Spleen (tissue), 11 donors: ENCODE measurements at regions not wholly inside any gene's neighbourhood (a gene's known extent, or its start where the extent isn't known, plus 50 kb on each side); places are given as distances from the start of the nearest gene placed in this dataset.

Experiments used
- DNase-seq: peaks from one replicate; pipeline ENCODE4 v3.0.0-alpha.2; 2020
- H3K27ac ChIP-seq, 8 donors: fragments of 200-600 bp; sonication (generic) in 7 of 8; 1 replicate in 4 of 8; 2 replicates in 4 of 8; pipeline versions ENCODE4 v1.5.0 to v1.8.0; 2016 to 2021; ENCODE audit warnings: inconsistent platforms in 4 of 8, mild to moderate bottlenecking in 4 of 8, moderate library complexity in 1 of 8
- H3K27me3 ChIP-seq, 7 donors: fragments of 200-600 bp; sonication (generic) in 6 of 7; replicated peaks in 1 of 7; 1 replicate in 4 of 7; 2 replicates in 3 of 7; pipeline versions ENCODE4 v1.5.0 to v1.8.0; 2016 to 2021; ENCODE audit warnings: inconsistent platforms in 3 of 7, mild to moderate bottlenecking in 1 of 7
- H3K36me3 ChIP-seq, 6 donors: fragments of 200-600 bp; sonication (generic) in 5 of 6; 1 replicate in 4 of 6; 2 replicates in 2 of 6; pipeline versions ENCODE4 v1.5.0 to v1.8.0; 2016 to 2021; ENCODE audit warnings: inconsistent platforms in 2 of 6
- H3K4me1 ChIP-seq, 6 donors: fragments of 200-600 bp; sonication (generic) in 5 of 6; 1 replicate in 3 of 6; 2 replicates in 3 of 6; pipeline versions ENCODE4 v1.5.0 to v1.8.0; 2016 to 2021; ENCODE audit warnings: inconsistent platforms in 3 of 6
- H3K4me3 ChIP-seq, 8 donors: fragments of 200-600 bp; sonication (generic) in 7 of 8; 1 replicate in 4 of 8; 2 replicates in 4 of 8; pipeline versions ENCODE4 v1.5.0 to v1.8.0; 2016 to 2021; ENCODE audit warnings: inconsistent platforms in 4 of 8, mild to moderate bottlenecking in 4 of 8, moderate library complexity in 2 of 8
- H3K9me3 ChIP-seq, 8 donors: fragments of 200-600 bp; sonication (generic) in 7 of 8; 1 replicate in 4 of 8; 2 replicates in 4 of 8; pipeline versions ENCODE4 v1.5.0 to v1.8.0; 2016 to 2021; ENCODE audit warnings: inconsistent platforms in 4 of 8
- POLR2A ChIP-seq, 3 donors: fragments of 450-650 bp; IDR thresholded peaks; one replicate each; pipeline ENCODE4 v1.5.1; 2017; ENCODE audit warnings: antibody characterized with exemption in 3 of 3, mild to moderate bottlenecking in 1 of 3
- POLR2AphosphoS5 ChIP-seq, 3 donors: sonication (generic); formaldehyde crosslinking; IDR thresholded peaks; one replicate each; pipeline ENCODE4 v1.5.1; 2017; ENCODE audit warnings: antibody characterized with exemption in 3 of 3
- WGBS, 5 donors: extraction: QIAGEN DNeasy Blood & Tissue Kit in 3 of 5; methylation state at CpG; one replicate each; pipeline versions ENCODE4 v1.1.5 to v1.1.7; 2013 to 2018; 5-methylcytosine and 5-hydroxymethylcytosine counted together
- intact Hi-C: fragments of 100-400 bp; cut with DNase I; formaldehyde crosslinking; loops from one replicate; pipeline ENCODE4 v1.15.0; 2023; ENCODE audit warnings: low total_unique reads
- TF ChIP-seq, protein P1 (sequence below), 11 experiments: fragments of 200-600 bp in 7 of 11; fragments of 450-650 bp in 4 of 11; sonication (generic) in 4 of 11; IDR thresholded peaks in 8 of 11; conservative IDR thresholded peaks in 3 of 11; 1 replicate in 7 of 11; 2 replicates in 4 of 11; pipeline versions ENCODE4 v1.4.0 to v1.8.0; 2016 to 2021; ENCODE audit warnings: antibody characterized with exemption in 11 of 11, inconsistent platforms in 4 of 11, mild to moderate bottlenecking in 1 of 11
- donor health status: healthy with polysubstance abuse.
- donor health status: DM: no; HTN: no; CAD: no; lungs with moderate emphysema.
- donor health status: DM: no; HTN: no; CAD: no.
- donor health status: Bipolar disorder and iron deficiency.
- donor health status: healthy.
- donor health status: DM: no; HTN: no; CAD: no.
- donor health status: DM: yes; HTN: yes; CAD: no.

DNA sequence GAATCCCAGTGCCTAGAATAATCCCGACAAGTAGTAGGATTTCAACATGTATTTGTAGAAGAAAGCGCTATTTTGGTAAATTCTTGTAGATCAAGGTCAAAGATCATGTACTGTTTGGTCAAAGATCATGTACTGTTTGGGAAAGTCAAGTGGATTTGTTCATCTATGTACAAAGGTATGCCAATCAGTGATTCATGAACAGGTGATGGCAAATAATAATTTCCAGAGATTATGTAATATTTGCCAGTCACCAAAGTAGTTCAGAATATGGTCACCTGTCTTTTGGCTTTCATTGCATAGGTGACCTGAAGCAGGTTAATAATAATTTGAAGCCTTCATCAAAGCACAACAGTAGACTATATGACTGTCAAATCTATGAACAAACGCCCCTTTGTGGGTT lies 398.2 kb downstream of the EFNA5 start:
- H3K36me3 ChIP-seq, result no peaks in the 10 kb centered on the region
- WGBS, 5 donors, result 76 to 92% (median 84%) methylated on average over 3 of the region's 3 CpGs
- no peaks in the 10 kb centered on the region for H3K27me3 ChIP-seq
- H3K4me1 ChIP-seq, result no peaks in the 10 kb centered on the region
- H3K27ac ChIP-seq, result no peak overlapping the region
- H3K9me3 ChIP-seq, result no peaks in the 10 kb centered on the region
- no peak for DNase-seq
- no peak overlapping the region for H3K4me3 ChIP-seq
- no peak for TF ChIP-seq POLR2AphosphoS5 (IDR thresholded peaks at IDR 0.05)
- intact Hi-C loops, result no loop called here

DNA sequence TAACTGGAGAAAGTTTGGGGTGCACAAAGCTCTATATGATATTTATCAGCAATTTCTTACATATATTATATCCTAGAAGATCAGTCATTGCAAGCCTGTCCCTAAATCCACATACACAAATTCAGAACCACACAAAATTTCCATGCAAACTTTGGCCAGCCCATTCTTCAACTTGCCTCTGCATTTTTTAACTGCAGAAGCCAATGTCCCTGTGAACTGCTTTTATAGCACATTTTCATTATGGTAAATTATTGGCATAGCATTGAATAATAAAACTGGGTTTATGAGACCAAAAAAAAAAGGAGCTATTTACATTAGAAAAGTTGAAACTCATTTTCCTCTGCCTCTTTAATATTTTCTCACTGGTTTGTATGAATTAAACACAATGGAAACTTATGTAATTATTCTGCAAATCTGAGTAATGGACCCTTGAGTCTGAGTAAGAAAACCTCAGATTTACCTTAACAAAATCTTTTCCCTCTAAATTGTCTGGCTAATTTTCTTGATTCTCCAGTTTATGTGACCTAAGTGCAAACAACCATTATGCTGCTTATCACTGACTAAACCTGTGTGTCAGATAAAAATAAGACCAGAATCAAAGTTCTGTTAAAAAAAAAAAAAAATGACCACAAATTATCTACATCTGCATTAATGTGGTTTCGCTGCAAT lies 398.9 kb downstream of the EFNA5 start:
- Histone ChIP-seq H3K4me1 (no peaks in the 10 kb centered on the region), H3K36me3 (no peaks in the 10 kb centered on the region), H3K27me3 (no peaks in the 10 kb centered on the region), H3K4me3 (no peak overlapping the region), H3K9me3 (no peaks in the 10 kb centered on the region), H3K27ac (no peak overlapping the region)
- DNase-seq, result no peak
- 86 to 96% (median 88%) methylated on average over 1 of the region's 1 CpG for WGBS, 5 donors
- intact Hi-C loops, result no loop called here
- TF ChIP-seq, protein P1, sequence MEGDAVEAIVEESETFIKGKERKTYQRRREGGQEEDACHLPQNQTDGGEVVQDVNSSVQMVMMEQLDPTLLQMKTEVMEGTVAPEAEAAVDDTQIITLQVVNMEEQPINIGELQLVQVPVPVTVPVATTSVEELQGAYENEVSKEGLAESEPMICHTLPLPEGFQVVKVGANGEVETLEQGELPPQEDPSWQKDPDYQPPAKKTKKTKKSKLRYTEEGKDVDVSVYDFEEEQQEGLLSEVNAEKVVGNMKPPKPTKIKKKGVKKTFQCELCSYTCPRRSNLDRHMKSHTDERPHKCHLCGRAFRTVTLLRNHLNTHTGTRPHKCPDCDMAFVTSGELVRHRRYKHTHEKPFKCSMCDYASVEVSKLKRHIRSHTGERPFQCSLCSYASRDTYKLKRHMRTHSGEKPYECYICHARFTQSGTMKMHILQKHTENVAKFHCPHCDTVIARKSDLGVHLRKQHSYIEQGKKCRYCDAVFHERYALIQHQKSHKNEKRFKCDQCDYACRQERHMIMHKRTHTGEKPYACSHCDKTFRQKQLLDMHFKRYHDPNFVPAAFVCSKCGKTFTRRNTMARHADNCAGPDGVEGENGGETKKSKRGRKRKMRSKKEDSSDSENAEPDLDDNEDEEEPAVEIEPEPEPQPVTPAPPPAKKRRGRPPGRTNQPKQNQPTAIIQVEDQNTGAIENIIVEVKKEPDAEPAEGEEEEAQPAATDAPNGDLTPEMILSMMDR (IDR thresholded peaks at IDR 0.05 in 8 of 11, conservative IDR thresholded peaks at IDR 0.05 in 3 of 11), result no peak

DNA sequence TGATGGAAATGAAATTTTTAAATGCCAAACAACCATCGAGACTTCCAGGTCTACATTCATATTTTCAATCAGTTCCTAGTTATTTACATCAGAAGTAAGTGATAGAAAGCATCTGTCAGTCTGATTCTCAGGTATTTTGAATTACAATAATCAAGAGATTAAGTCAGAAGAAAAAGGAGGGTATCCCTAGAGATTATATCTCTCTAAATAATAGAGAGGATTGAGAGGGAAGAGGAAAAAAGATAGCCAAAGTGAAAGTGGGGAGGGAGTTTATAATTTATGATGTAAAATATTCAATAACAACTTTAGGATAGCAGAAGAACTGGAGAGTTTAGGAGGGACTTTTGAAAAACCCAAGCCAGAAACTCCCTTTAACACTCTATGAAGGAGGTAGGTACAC lies 400.2 kb downstream of the EFNA5 start:
- Histone ChIP-seq H3K9me3 (no peaks in the 10 kb centered on the region), H3K27me3 (no peaks in the 10 kb centered on the region), H3K4me3 (no peak overlapping the region), H3K36me3 (no peaks in the 10 kb centered on the region), H3K4me1 (no peaks in the 10 kb centered on the region), H3K27ac (no peak overlapping the region)
- no peak for DNase-seq
- TF ChIP-seq, protein P1 (IDR thresholded peaks at IDR 0.05 in 8 of 11, conservative IDR thresholded peaks at IDR 0.05 in 3 of 11), result no peak
- TF ChIP-seq POLR2A (IDR thresholded peaks at IDR 0.05) (no peak), POLR2AphosphoS5 (IDR thresholded peaks at IDR 0.05) (no peak)
- intact Hi-C loops, result no loop called here
- 77 to 98% (median 94%) methylated on average over 1 of the region's 1 CpG for WGBS, 5 donors

DNA sequence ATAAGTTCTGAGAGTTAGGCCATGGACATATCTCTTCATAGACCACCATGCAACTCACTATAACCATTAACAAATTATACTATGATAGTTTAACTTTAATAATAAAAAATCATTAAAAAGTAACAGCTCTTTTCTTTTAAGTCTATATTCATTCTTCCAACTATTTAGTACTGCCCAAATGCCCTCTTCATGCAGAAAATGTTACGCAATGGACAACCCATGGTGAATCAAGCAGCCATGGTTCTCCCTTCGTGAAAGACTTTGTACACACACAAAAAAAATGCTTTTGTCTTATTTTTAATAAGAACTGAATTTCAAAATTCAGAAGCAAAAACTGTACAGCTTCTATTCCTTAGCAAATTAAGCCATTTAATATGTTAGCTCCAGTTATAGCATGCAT lies 401.1 kb downstream of the EFNA5 start:
- H3K36me3 ChIP-seq, result no peaks in the 10 kb centered on the region
- no peaks in the 10 kb centered on the region for H3K27me3 ChIP-seq
- intact Hi-C loops, result no loop called here
- TF ChIP-seq, protein P1 (IDR thresholded peaks at IDR 0.05 in 8 of 11, conservative IDR thresholded peaks at IDR 0.05 in 3 of 11), result no peak
- TF ChIP-seq POLR2AphosphoS5 (IDR thresholded peaks at IDR 0.05) (no peak), POLR2A (IDR thresholded peaks at IDR 0.05) (no peak)
- no peak overlapping the region for H3K4me3 ChIP-seq
- no peak for DNase-seq
- H3K4me1 ChIP-seq, result no peaks in the 10 kb centered on the region
- no peak overlapping the region for H3K27ac ChIP-seq
- WGBS, 5 donors, result 77 to 94% (median 84%) methylated on average over 2 of the region's 2 CpGs
- no peaks in the 10 kb centered on the region for H3K9me3 ChIP-seq

DNA sequence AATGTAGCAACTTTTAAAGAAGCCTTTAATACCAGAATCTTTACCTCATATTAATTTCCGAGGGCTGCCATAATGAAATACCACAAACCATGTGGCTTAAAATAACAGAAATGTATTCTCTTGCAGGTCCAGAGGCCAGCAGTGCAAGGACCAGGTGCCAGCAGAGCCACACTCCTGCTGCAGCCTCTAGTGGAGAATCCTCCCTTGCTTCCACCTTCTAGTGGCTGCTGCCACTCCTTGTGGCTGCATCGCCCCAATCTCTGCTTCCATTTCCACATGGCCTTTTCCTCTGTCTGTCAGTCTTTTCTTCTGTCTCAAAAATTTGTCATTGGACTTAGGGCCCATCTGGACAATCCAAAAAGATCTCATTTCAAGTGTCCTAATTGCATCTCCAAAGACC lies 401.5 kb downstream of the EFNA5 start:
- 83 to 92% (median 90%) methylated on average over 2 of the region's 2 CpGs for WGBS, 5 donors
- no peak for DNase-seq
- H3K36me3 ChIP-seq, result no peaks in the 10 kb centered on the region
- intact Hi-C loops, result no loop called here
- H3K9me3 ChIP-seq, result no peaks in the 10 kb centered on the region
- H3K4me1 ChIP-seq, result no peaks in the 10 kb centered on the region
- no peak overlapping the region for H3K4me3 ChIP-seq
- no peak for TF ChIP-seq POLR2AphosphoS5 (IDR thresholded peaks at IDR 0.05)
- TF ChIP-seq, protein P1 (IDR thresholded peaks at IDR 0.05 in 8 of 11, conservative IDR thresholded peaks at IDR 0.05 in 3 of 11), result no peak
- TF ChIP-seq POLR2A (IDR thresholded peaks at IDR 0.05), result no peak
- no peaks in the 10 kb centered on the region for H3K27me3 ChIP-seq
- H3K27ac ChIP-seq, result no peak overlapping the region
